RWPE1 (cell line): ENCODE measurements at regions not wholly inside any gene's neighbourhood (a gene's known extent, or its start where the extent isn't known, plus 50 kb on each side); places are given as distances from the start of the nearest gene placed in this dataset.

Experiments
- CTCF ChIA-PET: fragments of 350-600 bp; sonication (Branson Sonifier 250); formaldehyde crosslinking; extraction: SDS; loops from one replicate; lab custom pipeline; 2021; lab: Yijun Ruan, JAX
- POLR2A ChIA-PET: fragments of 400-600 bp; formaldehyde crosslinking; extraction: SDS; loops from one replicate; lab custom pipeline; 2020; ENCODE audit warnings: antibody characterized with exemption; ENCODE audit not compliant: low non-redundant PET; lab: Yijun Ruan, JAX
- DNase-seq: peaks from one replicate; pipeline ENCODE4 v3.0.0; 2012; ENCODE audit warnings: low spot score
- H3K27ac ChIP-seq: fragments of 450-650 bp; 2 replicates; pipeline ENCODE4 v1.5.1; 2017
- CTCF ChIP-seq: fragments of 450-650 bp; conservative IDR thresholded peaks from 2 replicates; pipeline ENCODE4 v1.5.1; 2017; ENCODE audit warnings: low read depth, mild to moderate bottlenecking

GRCh38 chr2:217709478-217710210 is 293.2 kb downstream of the TNS1 start:
- ChIA-PET POLR2A (no interaction called here), CTCF (interaction anchor here (0.6 kb wide), 1 partner anchor 1027 kb away, joined by 4 read pairs; no protein-coding TSS in a partner anchor)
- no peak overlapping the region for H3K27ac ChIP-seq
- no peak for TF ChIP-seq CTCF
- DNase-seq = no peak

- no peak for TF ChIP-seq CTCF
- POLR2A ChIA-PET = no interaction called here
- H3K27ac ChIP-seq = peak overlapping the region; percentile 59
- CTCF ChIA-PET = interaction anchor here (0.6 to 1.0 kb wide), 3 partner anchors 57 to 488 kb away, joined by 3 to 4 read pairs (median 3); no protein-coding TSS in a partner anchor
- peak; percentile 72 for DNase-seq
These were observed 295.6 kb downstream of the TNS1 start for GRCh38 chr2:217707131-217707611.

- ChIA-PET CTCF (interaction anchor here (0.6 to 1.0 kb wide), 3 partner anchors 56 to 487 kb away, joined by 3 to 4 read pairs (median 3); no protein-coding TSS in a partner anchor), POLR2A (no interaction called here)
- DNase-seq = no peak
- H3K27ac ChIP-seq = peak overlapping the region; percentile 59
- no peak for TF ChIP-seq CTCF
These were observed 296.3 kb downstream of the TNS1 start for GRCh38 chr2:217706513-217706912.

GRCh38 chr2:217706095-217706494 is 296.7 kb downstream of the TNS1 start:
- DNase-seq = no peak
- ChIA-PET POLR2A (no interaction called here), CTCF (no interaction called here)
- H3K27ac ChIP-seq = no peak overlapping the region
- no peak for TF ChIP-seq CTCF

GRCh38 chr2:217705461-217705860 is 297.3 kb downstream of the TNS1 start:
- no peak overlapping the region for H3K27ac ChIP-seq
- POLR2A ChIA-PET = no interaction called here
- no peak for TF ChIP-seq CTCF
- CTCF ChIA-PET = no interaction called here
- no peak for DNase-seq

GRCh38 chr2:217703999-217704398 is 298.8 kb downstream of the TNS1 start:
- POLR2A ChIA-PET = interaction anchor here (0.5 kb wide), 1 partner anchor 9 kb away, joined by 3 read pairs; no protein-coding TSS in a partner anchor

More at GRCh38 chr2:217703999-217704398, 298.8 kb downstream of the TNS1 start:
- no peak for DNase-seq
- no peak for TF ChIP-seq CTCF
- no peak overlapping the region for H3K27ac ChIP-seq
- CTCF ChIA-PET = no interaction called here
